HepG2 (cell line): ENCODE measurements at regions not wholly inside any gene's neighbourhood (a gene's known extent, or its start where the extent isn't known, plus 50 kb on each side); places are given as distances from the start of the nearest gene placed in this dataset.

Source experiments
- ATAC-seq: fragments of 200-7000 bp; cut with Tn5 transposase; 3 replicates; pipeline ENCODE4 v1.9.1; 2020; ENCODE audit warnings: mild to moderate bottlenecking, moderate library complexity
- BruUV-seq: library from RNA; stranded (reverse); fragments of 400-500 nt; replicated peaks from 2 replicates; lab custom pipeline; 2021; lab: Mats Ljungman, UMichigan
- CTCF ChIA-PET: fragments of 300-600 bp; formaldehyde crosslinking; extraction: SDS; loops from one replicate; lab custom pipeline; 2021; ENCODE audit warnings: low total read pairs, inconsistent platforms, low intra/inter-chr PET ratio; lab: Yijun Ruan, JAX
- POLR2A ChIA-PET: fragments of 350-600 bp; sonication (Branson Sonifier 250); formaldehyde crosslinking; loops from one replicate; lab custom pipeline; 2020; ENCODE audit warnings: antibody characterized with exemption, inconsistent platforms; lab: Yijun Ruan, JAX
- DNase-seq: peaks from one replicate; pipeline ENCODE4 v3.0.0-alpha.2; 2015; ENCODE audit warnings: low spot score
- FAIRE-seq: peaks from 3 replicates; lab custom pipeline; 2011; peaks lifted over from hg19 to GRCh38; lab: Jason Lieb, UNC
- H2AFZ ChIP-seq: one replicate; pipeline ENCODE4 v1.6.1; 2011; ENCODE audit warnings: low read length, inconsistent platforms
- H3K27ac ChIP-seq: fragments of 300-600 bp; 3 replicates; pipeline ENCODE4 v1.8.0; 2011; ENCODE audit warnings: mixed run types, mild to moderate bottlenecking, mixed read lengths, low read length, inconsistent platforms; ENCODE audit not compliant: insufficient read depth; ENCODE audit errors: extremely low read length
- H3K27me3 ChIP-seq, 2 experiments: fragments of 200-600 bp in 1 of 2; 2 replicates in 1 of 2; 3 replicates in 1 of 2; pipeline versions ENCODE4 v1.6.0 to v1.8.0; 2011; ENCODE audit warnings: low read length in 2 of 2, mild to moderate bottlenecking in 2 of 2, moderate library complexity in 2 of 2, inconsistent platforms in 1 of 2; ENCODE audit not compliant: insufficient read depth in 2 of 2, control insufficient read depth in 1 of 2
- H3K36me3 ChIP-seq, 2 experiments: fragments of 200-600 bp in 1 of 2; replicated peaks in 1 of 2; 2 replicates in 1 of 2; 3 replicates in 1 of 2; pipeline versions ENCODE4 v1.5.1 to v1.8.0; 2011; ENCODE audit warnings: low read length in 2 of 2, inconsistent platforms in 1 of 2; ENCODE audit not compliant: insufficient read depth in 2 of 2, control insufficient read depth in 1 of 2
- H3K4me1 ChIP-seq: 2 replicates; pipeline ENCODE4 v1.5.1; 2012; ENCODE audit warnings: low read length, inconsistent platforms; ENCODE audit not compliant: insufficient read depth
- H3K4me2 ChIP-seq: 2 replicates; pipeline ENCODE4 v1.6.0; 2011; ENCODE audit warnings: low read depth, low read length, inconsistent platforms
- H3K4me3 ChIP-seq, 3 experiments: fragments of 200-600 bp in 1 of 3; sonication (generic), shearing (Covaris generic) in 1 of 3; replicated peaks in 1 of 3; 2 replicates each; pipeline ENCODE4 v1.5.1; 2011 to 2016; ENCODE audit warnings: low read length in 3 of 3, inconsistent platforms in 2 of 3, low read depth in 2 of 3, mild to moderate bottlenecking in 2 of 3, control low read depth in 1 of 3, mixed read lengths in 1 of 3; ENCODE audit not compliant: insufficient read depth in 1 of 3
- H3K79me2 ChIP-seq: one replicate; pipeline ENCODE4 v1.6.1; 2011; ENCODE audit warnings: low read length, inconsistent platforms; ENCODE audit not compliant: insufficient read depth
- H3K9ac ChIP-seq: 2 replicates; pipeline ENCODE4 v1.6.0; 2011; ENCODE audit warnings: mild to moderate bottlenecking, low read depth, low read length, inconsistent platforms; ENCODE audit not compliant: insufficient read depth
- H3K9me3 ChIP-seq: 2 replicates; pipeline ENCODE4 v1.5.1; 2012; ENCODE audit warnings: mild to moderate bottlenecking, low read length
- H4K20me1 ChIP-seq: 2 replicates; pipeline ENCODE4 v1.6.0; 2011; ENCODE audit warnings: inconsistent platforms, mild to moderate bottlenecking, low read length, moderate library complexity; ENCODE audit not compliant: insufficient read depth
- ATRX ChIP-seq: sonication (generic); formaldehyde crosslinking; IDR thresholded peaks from 2 replicates; pipeline ENCODE4 v1.4.0; 2020; ENCODE audit warnings: missing genetic modification reagents, borderline replicate concordance
- MAFK ChIP-seq, 2 experiments: IDR thresholded peaks in 1 of 2; conservative IDR thresholded peaks in 1 of 2; 2 replicates each; pipeline ENCODE4 v1.6.1; 2011; ENCODE audit warnings: improper control_type of control experiment in 2 of 2, low read length in 2 of 2
- WGBS: methylation state at CpG from one replicate; pipeline ENCODE4 v1.1.6; 2017; ENCODE audit warnings: low lambda C conversion rate; 5-methylcytosine and 5-hydroxymethylcytosine counted together
- in situ Hi-C: cut with HindIII; loops from 2 replicates; pipeline ENCODE4 v1.10.0; 2017; ENCODE audit warnings: low pct_unique_long_range_greater_than_20kb; ENCODE audit not compliant: extremely low pct_ligation_motif_present
- intact Hi-C: fragments of 100-400 bp; cut with micrococcal nuclease; formaldehyde crosslinking; loops from one replicate; pipeline ENCODE4 v1.10.0; 2022; ENCODE audit not compliant: unreplicated experiment
- TF ChIP-seq, protein P1 (sequence below): sonication (generic); formaldehyde crosslinking; IDR thresholded peaks from 2 replicates; pipeline ENCODE4 v1.4.0; 2020; ENCODE audit warnings: missing genetic modification reagents
- TF ChIP-seq, protein P2 (sequence below): sonication (generic); formaldehyde crosslinking; IDR thresholded peaks from 2 replicates; pipeline ENCODE4 v1.8.1; 2023; ENCODE audit warnings: mild to moderate bottlenecking, missing genetic modification reagents, borderline replicate concordance
- TF ChIP-seq, protein P3 (sequence below): IDR thresholded peaks from 2 replicates; pipeline ENCODE4 v1.6.1; 2018; ENCODE audit warnings: missing genetic modification reagents, mild to moderate bottlenecking, missing compliant biosample characterization
- TF ChIP-seq, protein P4 (sequence below): sonication (generic); formaldehyde crosslinking; IDR thresholded peaks from 2 replicates; pipeline ENCODE4 v1.9.0; 2021; ENCODE audit warnings: missing genetic modification reagents, borderline replicate concordance

DNA sequence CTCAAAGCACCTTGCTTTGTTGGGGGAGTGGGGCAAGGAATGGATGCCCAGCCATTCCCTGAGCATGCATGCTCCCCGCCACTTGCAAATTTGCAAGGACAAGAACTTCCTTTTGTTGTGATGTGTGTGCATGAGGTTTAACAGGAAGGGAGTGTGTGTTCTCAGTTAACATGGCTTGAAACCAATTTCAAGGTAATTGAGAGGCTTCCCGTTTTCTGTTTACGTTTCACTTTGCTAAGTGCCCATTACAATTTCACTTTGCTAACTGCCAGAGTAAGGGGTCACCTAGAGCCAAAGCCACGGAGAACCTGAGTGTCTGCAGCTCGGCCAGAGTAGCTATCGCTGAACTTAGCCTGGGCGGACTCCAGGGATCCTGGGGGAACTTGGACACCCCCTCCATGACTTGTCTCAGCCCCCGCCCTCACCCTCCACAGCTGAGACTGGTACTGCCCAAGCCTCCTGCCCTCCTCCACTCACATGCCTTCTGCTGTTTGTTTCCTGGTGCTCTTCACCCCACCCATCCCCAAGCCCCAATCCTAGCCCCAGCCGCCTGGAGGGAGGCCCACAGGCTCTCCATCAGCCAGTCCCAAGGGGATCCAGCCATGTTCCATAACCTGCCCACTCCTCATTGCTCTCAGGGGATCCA lies 53.6 kb upstream of the LAPTM4A start:
- 54% methylated on average over 9 of the region's 9 CpGs for WGBS
- intact Hi-C loops, result loop anchor here (5.0 kb wide), 1 partner anchor 77 kb away; no protein-coding TSS in a partner anchor
- H3K27ac ChIP-seq, result no peak overlapping the region

More for the DNA sequence above, 53.6 kb upstream of the LAPTM4A start:
- Histone ChIP-seq H4K20me1 (no peaks in the 10 kb centered on the region), H3K9me3 (peaks cover 19% of the 10 kb centered on the region), H3K4me1 (peaks cover 57% of the 10 kb centered on the region), H3K9ac (no peak overlapping the region), H2AFZ (no peak overlapping the region), H3K4me3 (no peak overlapping the region)
- in situ Hi-C loops, result no loop called here
- DNase-seq, result no peak
- BruUV-seq, result no TSS peak
- POLR2A ChIA-PET, result interaction anchor here (2.5 kb wide), 1 partner anchor 120 kb away, joined by 9 read pairs; the partner anchor contains the start of gene SDC1
- TF ChIP-seq, protein P1, sequence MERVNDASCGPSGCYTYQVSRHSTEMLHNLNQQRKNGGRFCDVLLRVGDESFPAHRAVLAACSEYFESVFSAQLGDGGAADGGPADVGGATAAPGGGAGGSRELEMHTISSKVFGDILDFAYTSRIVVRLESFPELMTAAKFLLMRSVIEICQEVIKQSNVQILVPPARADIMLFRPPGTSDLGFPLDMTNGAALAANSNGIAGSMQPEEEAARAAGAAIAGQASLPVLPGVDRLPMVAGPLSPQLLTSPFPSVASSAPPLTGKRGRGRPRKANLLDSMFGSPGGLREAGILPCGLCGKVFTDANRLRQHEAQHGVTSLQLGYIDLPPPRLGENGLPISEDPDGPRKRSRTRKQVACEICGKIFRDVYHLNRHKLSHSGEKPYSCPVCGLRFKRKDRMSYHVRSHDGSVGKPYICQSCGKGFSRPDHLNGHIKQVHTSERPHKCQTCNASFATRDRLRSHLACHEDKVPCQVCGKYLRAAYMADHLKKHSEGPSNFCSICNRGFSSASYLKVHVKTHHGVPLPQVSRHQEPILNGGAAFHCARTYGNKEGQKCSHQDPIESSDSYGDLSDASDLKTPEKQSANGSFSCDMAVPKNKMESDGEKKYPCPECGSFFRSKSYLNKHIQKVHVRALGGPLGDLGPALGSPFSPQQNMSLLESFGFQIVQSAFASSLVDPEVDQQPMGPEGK (CRISPR knock-in tag), result 0 out of 2 replicates have a peak, but pooled peaks have one; percentile 10
- TF ChIP-seq, protein P2, sequence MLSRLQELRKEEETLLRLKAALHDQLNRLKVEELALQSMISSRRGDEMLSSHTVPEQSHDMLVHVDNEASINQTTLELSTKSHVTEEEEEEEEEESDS (CRISPR knock-in tag), result no peak
- TF ChIP-seq ATRX (CRISPR knock-in tag) (no peak), MAFK (conservative IDR thresholded peaks at IDR 0.05 in 1 of 2, IDR thresholded peaks at IDR 0.05 in 1 of 2; ENCODE audit: low read length in 2 of 2) (peak in 1 of 2 experiments; percentile 1; a peak in 1 of 4 replicates)
- TF ChIP-seq, protein P3, sequence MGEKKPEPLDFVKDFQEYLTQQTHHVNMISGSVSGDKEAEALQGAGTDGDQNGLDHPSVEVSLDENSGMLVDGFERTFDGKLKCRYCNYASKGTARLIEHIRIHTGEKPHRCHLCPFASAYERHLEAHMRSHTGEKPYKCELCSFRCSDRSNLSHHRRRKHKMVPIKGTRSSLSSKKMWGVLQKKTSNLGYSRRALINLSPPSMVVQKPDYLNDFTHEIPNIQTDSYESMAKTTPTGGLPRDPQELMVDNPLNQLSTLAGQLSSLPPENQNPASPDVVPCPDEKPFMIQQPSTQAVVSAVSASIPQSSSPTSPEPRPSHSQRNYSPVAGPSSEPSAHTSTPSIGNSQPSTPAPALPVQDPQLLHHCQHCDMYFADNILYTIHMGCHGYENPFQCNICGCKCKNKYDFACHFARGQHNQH (CRISPR knock-in tag), result no peak
- TF ChIP-seq, protein P4, sequence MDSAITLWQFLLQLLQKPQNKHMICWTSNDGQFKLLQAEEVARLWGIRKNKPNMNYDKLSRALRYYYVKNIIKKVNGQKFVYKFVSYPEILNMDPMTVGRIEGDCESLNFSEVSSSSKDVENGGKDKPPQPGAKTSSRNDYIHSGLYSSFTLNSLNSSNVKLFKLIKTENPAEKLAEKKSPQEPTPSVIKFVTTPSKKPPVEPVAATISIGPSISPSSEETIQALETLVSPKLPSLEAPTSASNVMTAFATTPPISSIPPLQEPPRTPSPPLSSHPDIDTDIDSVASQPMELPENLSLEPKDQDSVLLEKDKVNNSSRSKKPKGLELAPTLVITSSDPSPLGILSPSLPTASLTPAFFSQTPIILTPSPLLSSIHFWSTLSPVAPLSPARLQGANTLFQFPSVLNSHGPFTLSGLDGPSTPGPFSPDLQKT, result no peak
- TF ChIP-seq, all 625 proteins: peak for 2
- FAIRE-seq, result no peak
- Histone ChIP-seq H3K36me3 (no peaks in the 10 kb centered on the region), H3K79me2 (no peaks in the 10 kb centered on the region), H3K4me2 (peak overlapping the region; percentile 6; the same call in 1 of the 2 replicates), H3K27me3 (no peaks in the 10 kb centered on the region)
- CTCF ChIA-PET, result interaction anchor here (2.2 kb wide), 1 partner anchor 186 kb away, joined by 8 read pairs; no protein-coding TSS in a partner anchor
- no peak for ATAC-seq
